GM18951 (cell line): ENCODE measurements at regions not wholly inside any gene's neighbourhood (a gene's known extent, or its start where the extent isn't known, plus 50 kb on each side); places are given as distances from the start of the nearest gene placed in this dataset.
"Not testable (repeated sequence)": the region's sequence is repeated elsewhere in the genome, so short reads cannot be mapped to it uniquely, and the experiment has no call there.

Experiments
- POLR2A ChIP-seq: IDR thresholded peaks from 4 replicates; pipeline ENCODE4 v1.6.1; 2011; ENCODE audit warnings: mild to moderate bottlenecking; ENCODE audit not compliant: insufficient read length, insufficient read depth; ENCODE audit errors: extremely low read depth
- in situ Hi-C: fragments of 300-500 bp; cut with MboI; formaldehyde crosslinking; loops from one replicate; pipeline ENCODE4 v1.12.0; 2022; ENCODE audit warnings: low sequenced_read_pairs, mixed read lengths, inconsistent platforms; ENCODE audit not compliant: unreplicated experiment

DNA sequence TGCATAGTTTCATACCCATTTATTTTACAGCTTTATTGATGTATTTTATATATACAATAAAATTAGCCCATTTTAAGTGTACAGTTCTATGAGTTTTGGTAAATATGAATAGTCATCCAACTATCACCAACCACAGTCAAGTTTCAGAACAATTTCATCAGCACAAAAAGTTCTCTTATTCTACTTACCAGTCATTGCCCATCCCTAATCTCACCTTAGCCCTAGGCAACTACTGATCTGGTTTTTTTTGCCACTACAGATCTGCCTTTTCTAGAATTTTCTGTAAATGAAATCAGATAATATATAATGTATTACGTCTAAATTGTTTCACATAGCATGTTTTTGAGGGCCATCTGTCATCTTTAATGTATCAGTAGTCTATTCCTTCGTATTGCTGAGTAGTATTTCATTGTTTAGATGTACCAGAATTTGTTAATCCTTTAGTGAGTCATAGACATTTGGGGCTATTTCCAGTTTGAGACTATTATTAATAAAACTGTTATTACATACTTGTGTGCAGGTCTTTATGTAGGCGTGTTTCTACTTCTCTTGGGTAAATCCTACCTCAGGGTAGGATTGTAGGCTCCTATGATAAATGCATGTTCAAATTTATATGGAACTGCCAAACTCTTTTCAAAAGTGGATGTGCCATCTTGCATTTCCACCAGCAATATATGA lies 198.5 kb upstream of the ADAMTSL1 start:
- no peak for TF ChIP-seq POLR2A
- in situ Hi-C loops = no loop called here

- TF ChIP-seq POLR2A = no peak
- in situ Hi-C loops = no loop called here
Observed at GRCh38 chr9:18281291-18281690, 192.7 kb upstream of the ADAMTSL1 start.

DNA sequence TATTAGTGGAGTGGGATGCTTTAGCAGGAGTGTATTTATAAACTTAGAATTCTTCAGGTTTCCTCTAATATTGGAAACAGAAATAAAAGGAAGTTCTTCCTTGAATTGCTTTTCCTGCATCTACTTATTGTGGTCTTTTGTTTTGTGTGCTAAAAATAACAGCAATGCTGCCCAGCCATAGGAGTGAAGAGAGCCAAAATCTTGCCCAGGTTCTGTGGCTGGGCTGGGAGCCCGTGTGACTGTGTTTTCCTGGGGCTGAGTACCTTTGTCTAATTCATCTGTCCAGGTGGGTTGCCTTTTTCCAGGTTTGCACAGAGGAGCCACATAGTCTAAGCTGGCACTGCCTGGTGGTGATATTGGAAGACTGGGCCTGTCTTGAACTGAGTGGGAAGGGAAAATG lies 179.7 kb upstream of the ADAMTSL1 start:
- in situ Hi-C loops = no loop called here
- no peak for TF ChIP-seq POLR2A

GRCh38 chr9:18296702-18297055 lies 177.3 kb upstream of the ADAMTSL1 start:
- in situ Hi-C loops = no loop called here
- no peak for TF ChIP-seq POLR2A

- no peak for TF ChIP-seq POLR2A
Observed at GRCh38 chr9:18297056-18297841, 176.7 kb upstream of the ADAMTSL1 start.

GRCh38 chr9:18299449-18299848 lies 174.5 kb upstream of the ADAMTSL1 start:
- in situ Hi-C loops = no loop called here
- TF ChIP-seq POLR2A = no peak

More at GRCh38 chr9:18297056-18297841, 176.7 kb upstream of the ADAMTSL1 start:
- in situ Hi-C loops = no loop called here

GRCh38 chr9:18305167-18305806 lies 168.7 kb upstream of the ADAMTSL1 start:
- in situ Hi-C loops = not testable (repeated sequence)

GRCh38 chr9:18314316-18314715 lies 159.6 kb upstream of the ADAMTSL1 start:
- TF ChIP-seq POLR2A = no peak
- in situ Hi-C loops = no loop called here

DNA sequence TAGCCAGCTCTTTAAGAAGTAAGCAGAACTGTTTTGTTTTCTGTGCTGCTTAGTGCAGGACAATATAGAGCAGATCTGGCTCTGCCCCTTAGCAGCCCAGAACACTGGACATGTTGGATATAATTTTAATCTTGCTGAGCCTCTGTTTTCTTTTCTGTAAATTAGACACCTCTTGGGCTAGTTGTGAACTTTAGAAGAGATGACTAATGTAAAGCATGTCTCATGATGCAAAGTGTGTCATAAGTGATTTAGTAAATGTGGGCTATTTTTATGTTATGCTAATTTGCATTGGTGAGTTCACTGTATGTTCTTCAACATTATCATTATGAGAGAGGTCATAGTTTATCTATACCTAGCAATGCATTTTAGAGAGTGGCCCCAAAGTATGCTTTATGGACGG lies 156.1 kb upstream of the ADAMTSL1 start:
- in situ Hi-C loops = no loop called here
- no peak for TF ChIP-seq POLR2A

DNA sequence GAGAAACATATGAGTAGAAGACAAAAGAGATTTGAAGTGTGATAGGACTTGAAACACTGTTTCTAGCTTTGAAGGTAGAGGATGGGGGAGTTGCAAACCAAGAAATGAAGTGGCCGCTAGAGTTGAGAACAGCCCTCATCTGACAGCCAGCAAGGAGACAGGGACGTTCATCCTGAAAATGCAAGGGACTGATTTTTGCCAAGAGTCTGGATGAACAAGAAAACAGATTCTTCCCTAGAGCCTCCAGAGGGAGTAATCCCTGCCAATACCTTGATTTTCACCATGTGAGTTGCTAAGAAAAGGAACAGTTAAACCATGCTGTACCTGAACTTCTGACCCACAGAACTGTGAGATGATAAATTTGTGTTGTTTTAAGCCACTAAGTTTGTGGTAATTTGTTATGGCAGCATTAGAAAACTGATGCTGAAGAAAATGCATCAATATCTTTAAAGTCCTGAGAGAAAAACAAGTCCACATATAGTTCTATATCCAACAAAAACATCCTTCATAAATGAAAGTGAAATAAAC lies 154.0 kb upstream of the ADAMTSL1 start:
- no peak for TF ChIP-seq POLR2A
- in situ Hi-C loops = no loop called here

DNA sequence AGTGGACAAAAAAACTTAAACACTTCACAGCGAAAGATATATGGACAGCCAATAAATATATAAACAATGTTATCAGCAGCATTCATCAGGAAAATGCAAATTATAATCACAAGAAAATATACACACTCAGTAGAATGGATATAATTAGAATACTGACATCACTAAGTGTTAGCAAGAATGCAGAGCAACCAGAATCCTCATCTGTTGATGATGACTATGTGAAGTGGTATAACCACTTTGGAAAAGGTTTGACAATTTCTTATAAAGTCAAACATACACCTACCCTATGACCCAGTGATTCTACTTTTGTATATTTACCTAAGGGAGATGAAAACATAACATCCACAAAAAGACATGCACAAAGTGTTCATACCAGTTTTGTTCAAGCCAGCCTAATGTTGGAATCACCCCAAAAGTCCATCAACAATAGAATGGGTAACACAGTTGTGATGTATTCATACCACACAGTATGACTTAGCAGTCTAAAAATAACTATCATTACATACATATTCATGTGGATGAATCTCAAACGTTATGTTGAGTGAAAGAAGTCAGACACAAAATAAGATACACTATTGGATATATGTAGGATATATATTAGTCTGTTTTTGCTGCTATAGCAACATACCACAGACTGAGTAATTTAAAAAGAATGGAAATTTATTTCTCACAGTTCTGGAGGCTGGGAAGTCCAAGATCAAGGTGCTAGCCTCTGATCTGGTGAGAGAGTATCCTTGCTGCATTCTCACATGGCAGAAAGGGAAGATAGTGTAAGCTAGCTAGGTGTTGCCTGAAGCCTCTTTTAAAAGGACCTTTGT lies 148.8 kb upstream of the ADAMTSL1 start:
- TF ChIP-seq POLR2A = no peak
- in situ Hi-C loops = no loop called here

- in situ Hi-C loops = not testable (repeated sequence)
Observed at GRCh38 chr9:18325746-18326011, 148.3 kb upstream of the ADAMTSL1 start.

DNA sequence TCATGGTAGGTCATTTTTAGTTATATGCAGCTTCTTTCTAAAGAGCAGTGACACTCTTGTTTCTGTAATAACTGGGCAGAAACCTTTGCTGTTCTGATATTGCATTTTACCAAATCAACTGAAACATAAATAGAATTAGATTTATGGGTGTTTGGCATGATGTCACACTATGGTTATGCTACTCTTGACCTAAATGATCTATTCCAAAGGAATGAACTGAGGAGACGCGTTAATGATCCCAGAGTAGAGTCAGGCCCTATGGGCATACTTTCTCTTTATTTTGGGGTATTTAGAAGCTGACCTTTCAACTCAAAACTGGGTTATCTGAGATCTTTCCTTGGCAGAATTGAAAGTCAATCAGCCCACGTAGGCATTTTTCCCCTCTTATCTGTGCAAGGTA lies 146.8 kb upstream of the ADAMTSL1 start:
- in situ Hi-C loops = no loop called here
- no peak for TF ChIP-seq POLR2A

GRCh38 chr9:18330401-18331309 lies 143.3 kb upstream of the ADAMTSL1 start:
- in situ Hi-C loops = no loop called here
- TF ChIP-seq POLR2A = no peak
